GM12872 (cell line): ENCODE measurements at regions not wholly inside any gene's neighbourhood (a gene's known extent, or its start where the extent isn't known, plus 50 kb on each side); places are given as distances from the start of the nearest gene placed in this dataset.

ENCODE experiments used
- CTCF ChIP-seq: IDR thresholded peaks from 3 replicates; pipeline ENCODE4 v1.5.1; 2011; ENCODE audit warnings: low read depth, mild to moderate bottlenecking, low read length, moderate library complexity; ENCODE audit not compliant: insufficient read depth

DNA sequence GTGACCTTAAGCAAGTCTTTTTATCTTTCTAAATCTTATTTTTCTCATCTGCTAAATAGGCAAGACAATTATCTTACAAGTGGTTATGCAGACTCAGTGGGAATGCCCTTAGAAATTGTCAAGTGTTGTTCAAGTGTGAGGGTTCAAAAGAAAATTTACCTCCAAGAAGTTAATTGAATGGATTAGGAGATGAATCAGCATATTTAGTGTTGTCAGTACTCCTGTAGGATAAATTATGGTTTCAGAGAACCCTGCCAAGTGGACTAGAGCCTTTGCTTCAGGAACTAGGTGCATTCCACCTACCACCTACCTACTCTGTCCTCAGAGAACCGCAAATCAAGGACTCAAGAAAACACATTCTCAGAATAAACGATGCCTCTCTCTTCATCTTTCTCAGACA lies 69.8 kb upstream of the KCTD1 start:
- TF ChIP-seq CTCF = no peak

GRCh38 chr18:26617151-26617554 lies 68.8 kb upstream of the KCTD1 start:
- TF ChIP-seq CTCF = no peak

GRCh38 chr18:26614374-26614773 lies 66.0 kb upstream of the KCTD1 start:
- TF ChIP-seq CTCF = no peak
